Neural cell (in vitro differentiated cells): ENCODE measurements at regions not wholly inside any gene's neighbourhood (a gene's known extent, or its start where the extent isn't known, plus 50 kb on each side); places are given as distances from the start of the nearest gene placed in this dataset.

ENCODE experiments used
- H2AFZ ChIP-seq: fragments of 200-600, 300-800 bp; sonication (generic), shearing (Covaris generic); 2 replicates; pipeline ENCODE4 v1.6.0; 2014; ENCODE audit warnings: low read depth, mild to moderate bottlenecking, antibody characterized with exemption, low read length, moderate library complexity
- H3F3A ChIP-seq: fragments of 200-600 bp; shearing (Covaris generic); 2 replicates; pipeline ENCODE4 v1.6.1; 2016; ENCODE audit warnings: mild to moderate bottlenecking, moderate library complexity, mixed read lengths, antibody characterized with exemption, low read length; ENCODE audit not compliant: insufficient read depth, poor library complexity, severe bottlenecking
- H3K27ac ChIP-seq: fragments of 200-600, 300-800 bp; sonication (generic), shearing (Covaris generic); 2 replicates; pipeline ENCODE4 v1.5.1; 2014; ENCODE audit warnings: mild to moderate bottlenecking, low read length, moderate library complexity
- H3K27me3 ChIP-seq: fragments of 300-800, 200-600 bp; sonication (generic), shearing (Covaris generic); 2 replicates; pipeline ENCODE4 v1.6.0; 2014; ENCODE audit warnings: mild to moderate bottlenecking, low read depth, low read length, moderate library complexity; ENCODE audit not compliant: insufficient read depth
- H3K36me3 ChIP-seq: fragments of 300-800, 200-600 bp; sonication (generic), shearing (Covaris generic); 2 replicates; pipeline ENCODE4 v1.5.1; 2014; ENCODE audit warnings: mild to moderate bottlenecking, antibody characterized with exemption, low read length, moderate library complexity; ENCODE audit not compliant: insufficient read depth
- H3K4me2 ChIP-seq: fragments of 300-800, 200-600 bp; sonication (generic), shearing (Covaris generic); 2 replicates; pipeline ENCODE4 v1.6.0; 2014; ENCODE audit warnings: mild to moderate bottlenecking, low read length
- H3K4me3 ChIP-seq: fragments of 300-800, 200-600 bp; sonication (generic), shearing (Covaris generic); 2 replicates; pipeline ENCODE4 v1.5.1; 2014; ENCODE audit warnings: mild to moderate bottlenecking, low read length, moderate library complexity
- H3K79me2 ChIP-seq: fragments of 200-600 bp; shearing (Covaris generic); replicated peaks from 2 replicates; pipeline ENCODE4 v1.6.0; 2014; ENCODE audit warnings: mild to moderate bottlenecking, low read length, moderate library complexity; ENCODE audit not compliant: insufficient read depth
- H3K9ac ChIP-seq: fragments of 300-800, 200-600 bp; sonication (generic), shearing (Covaris generic); 2 replicates; pipeline ENCODE4 v1.6.1; 2016; ENCODE audit warnings: mild to moderate bottlenecking, low read length, mixed read lengths
- H3K9me2 ChIP-seq: fragments of 200-600 bp; shearing (Covaris generic); 2 replicates; pipeline ENCODE4 v1.6.1; 2016; ENCODE audit warnings: mild to moderate bottlenecking, low read length, mixed read lengths; ENCODE audit not compliant: insufficient read depth
- H3K9me3 ChIP-seq: fragments of 200-600, 300-800 bp; sonication (generic), shearing (Covaris generic); 2 replicates; pipeline ENCODE4 v1.6.1; 2016; ENCODE audit warnings: mild to moderate bottlenecking, mixed run types, low read length, moderate library complexity, mixed read lengths
- H4K20me1 ChIP-seq: fragments of 200-600 bp; shearing (Covaris generic); 2 replicates; pipeline ENCODE4 v1.6.1; 2016; ENCODE audit warnings: mild to moderate bottlenecking, mixed run types; ENCODE audit not compliant: insufficient read depth
- EP300 ChIP-seq: fragments of 450-650 bp; conservative IDR thresholded peaks from 2 replicates; pipeline ENCODE4 v1.6.1; 2014; ENCODE audit warnings: antibody characterized with exemption, mild to moderate bottlenecking, moderate library complexity; ENCODE audit not compliant: poor library complexity, severe bottlenecking
- EZH2 ChIP-seq: fragments of 200-600, 300-800 bp; shearing (Covaris generic), sonication (generic); IDR thresholded peaks from 2 replicates; pipeline ENCODE4 v1.6.1; 2014; ENCODE audit warnings: antibody characterized with exemption, low read length, borderline replicate concordance, mild to moderate bottlenecking; ENCODE audit not compliant: insufficient read depth, poor library complexity, severe bottlenecking
- MXI1 ChIP-seq: fragments of 450-650 bp; conservative IDR thresholded peaks from 2 replicates; pipeline ENCODE4 v1.6.1; 2014; ENCODE audit warnings: antibody characterized with exemption, mild to moderate bottlenecking; ENCODE audit not compliant: poor library complexity, severe bottlenecking
- POLR2AphosphoS5 ChIP-seq: IDR thresholded peaks from 2 replicates; pipeline ENCODE4 v1.6.1; 2012
- RAD21 ChIP-seq: fragments of 450-650 bp; conservative IDR thresholded peaks from 2 replicates; pipeline ENCODE4 v1.6.1; 2014; ENCODE audit warnings: antibody characterized with exemption, mild to moderate bottlenecking, moderate library complexity
- SMC3 ChIP-seq: fragments of 450-650 bp; conservative IDR thresholded peaks from 2 replicates; pipeline ENCODE4 v1.6.1; 2014; ENCODE audit warnings: antibody characterized with exemption, mild to moderate bottlenecking, moderate library complexity; ENCODE audit not compliant: poor library complexity
- TAF1 ChIP-seq: IDR thresholded peaks from 2 replicates; pipeline ENCODE4 v1.6.1; 2012; ENCODE audit warnings: low read depth
- TF ChIP-seq, protein P1 (sequence below): IDR thresholded peaks from 2 replicates; pipeline ENCODE4 v1.6.1; 2012; ENCODE audit warnings: borderline replicate concordance
- TF ChIP-seq, protein P2 (sequence below): fragments of 450-650 bp; IDR thresholded peaks from 2 replicates; pipeline ENCODE4 v1.5.1; 2014; ENCODE audit warnings: antibody characterized with exemption, mild to moderate bottlenecking, moderate library complexity; ENCODE audit not compliant: poor library complexity, severe bottlenecking

DNA sequence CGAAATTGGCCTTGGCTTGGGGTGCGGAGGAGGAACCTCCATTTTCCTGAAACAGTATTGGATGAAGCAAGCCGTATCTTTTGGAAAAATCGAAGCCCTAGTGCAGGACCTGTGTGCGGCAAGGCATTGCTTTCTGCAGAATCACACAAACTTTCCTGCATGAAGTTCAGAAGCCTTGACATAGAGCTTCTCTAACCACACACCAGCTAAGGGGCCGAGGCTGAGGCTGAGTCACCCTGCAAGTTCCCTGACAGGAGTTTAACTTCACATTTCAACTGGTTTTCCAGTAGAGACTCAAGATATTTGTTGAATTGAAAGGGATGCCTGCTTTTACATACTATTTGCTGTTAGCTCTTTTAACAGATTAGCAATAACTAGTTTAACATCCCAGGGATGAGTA is 67.8 kb downstream of the TCF20 start:
- H3K4me2 ChIP-seq: no peak overlapping the region
- no peaks in the 10 kb centered on the region for H3F3A ChIP-seq
- no peak overlapping the region for H3K27ac ChIP-seq
- no peaks in the 10 kb centered on the region for H3K27me3 ChIP-seq
- peaks cover 79% of the 10 kb centered on the region for H3K79me2 ChIP-seq
- peaks cover 7% of the 10 kb centered on the region for H4K20me1 ChIP-seq
- TF ChIP-seq, protein P1, sequence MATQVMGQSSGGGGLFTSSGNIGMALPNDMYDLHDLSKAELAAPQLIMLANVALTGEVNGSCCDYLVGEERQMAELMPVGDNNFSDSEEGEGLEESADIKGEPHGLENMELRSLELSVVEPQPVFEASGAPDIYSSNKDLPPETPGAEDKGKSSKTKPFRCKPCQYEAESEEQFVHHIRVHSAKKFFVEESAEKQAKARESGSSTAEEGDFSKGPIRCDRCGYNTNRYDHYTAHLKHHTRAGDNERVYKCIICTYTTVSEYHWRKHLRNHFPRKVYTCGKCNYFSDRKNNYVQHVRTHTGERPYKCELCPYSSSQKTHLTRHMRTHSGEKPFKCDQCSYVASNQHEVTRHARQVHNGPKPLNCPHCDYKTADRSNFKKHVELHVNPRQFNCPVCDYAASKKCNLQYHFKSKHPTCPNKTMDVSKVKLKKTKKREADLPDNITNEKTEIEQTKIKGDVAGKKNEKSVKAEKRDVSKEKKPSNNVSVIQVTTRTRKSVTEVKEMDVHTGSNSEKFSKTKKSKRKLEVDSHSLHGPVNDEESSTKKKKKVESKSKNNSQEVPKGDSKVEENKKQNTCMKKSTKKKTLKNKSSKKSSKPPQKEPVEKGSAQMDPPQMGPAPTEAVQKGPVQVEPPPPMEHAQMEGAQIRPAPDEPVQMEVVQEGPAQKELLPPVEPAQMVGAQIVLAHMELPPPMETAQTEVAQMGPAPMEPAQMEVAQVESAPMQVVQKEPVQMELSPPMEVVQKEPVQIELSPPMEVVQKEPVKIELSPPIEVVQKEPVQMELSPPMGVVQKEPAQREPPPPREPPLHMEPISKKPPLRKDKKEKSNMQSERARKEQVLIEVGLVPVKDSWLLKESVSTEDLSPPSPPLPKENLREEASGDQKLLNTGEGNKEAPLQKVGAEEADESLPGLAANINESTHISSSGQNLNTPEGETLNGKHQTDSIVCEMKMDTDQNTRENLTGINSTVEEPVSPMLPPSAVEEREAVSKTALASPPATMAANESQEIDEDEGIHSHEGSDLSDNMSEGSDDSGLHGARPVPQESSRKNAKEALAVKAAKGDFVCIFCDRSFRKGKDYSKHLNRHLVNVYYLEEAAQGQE: no peak
- TF ChIP-seq MXI1 (no peak), TAF1 (no peak), RAD21 (no peak), EZH2 (no peak), EP300 (no peak), POLR2AphosphoS5 (no peak), SMC3 (no peak)
- TF ChIP-seq, protein P2, sequence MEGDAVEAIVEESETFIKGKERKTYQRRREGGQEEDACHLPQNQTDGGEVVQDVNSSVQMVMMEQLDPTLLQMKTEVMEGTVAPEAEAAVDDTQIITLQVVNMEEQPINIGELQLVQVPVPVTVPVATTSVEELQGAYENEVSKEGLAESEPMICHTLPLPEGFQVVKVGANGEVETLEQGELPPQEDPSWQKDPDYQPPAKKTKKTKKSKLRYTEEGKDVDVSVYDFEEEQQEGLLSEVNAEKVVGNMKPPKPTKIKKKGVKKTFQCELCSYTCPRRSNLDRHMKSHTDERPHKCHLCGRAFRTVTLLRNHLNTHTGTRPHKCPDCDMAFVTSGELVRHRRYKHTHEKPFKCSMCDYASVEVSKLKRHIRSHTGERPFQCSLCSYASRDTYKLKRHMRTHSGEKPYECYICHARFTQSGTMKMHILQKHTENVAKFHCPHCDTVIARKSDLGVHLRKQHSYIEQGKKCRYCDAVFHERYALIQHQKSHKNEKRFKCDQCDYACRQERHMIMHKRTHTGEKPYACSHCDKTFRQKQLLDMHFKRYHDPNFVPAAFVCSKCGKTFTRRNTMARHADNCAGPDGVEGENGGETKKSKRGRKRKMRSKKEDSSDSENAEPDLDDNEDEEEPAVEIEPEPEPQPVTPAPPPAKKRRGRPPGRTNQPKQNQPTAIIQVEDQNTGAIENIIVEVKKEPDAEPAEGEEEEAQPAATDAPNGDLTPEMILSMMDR: no peak
- H3K4me3 ChIP-seq: no peak overlapping the region
- H3K36me3 ChIP-seq: peaks cover 3% of the 10 kb centered on the region
- H3K9me3 ChIP-seq: no peaks in the 10 kb centered on the region
- H2AFZ ChIP-seq: no peak overlapping the region
- no peaks in the 10 kb centered on the region for H3K9me2 ChIP-seq
- H3K9ac ChIP-seq: no peak overlapping the region

DNA sequence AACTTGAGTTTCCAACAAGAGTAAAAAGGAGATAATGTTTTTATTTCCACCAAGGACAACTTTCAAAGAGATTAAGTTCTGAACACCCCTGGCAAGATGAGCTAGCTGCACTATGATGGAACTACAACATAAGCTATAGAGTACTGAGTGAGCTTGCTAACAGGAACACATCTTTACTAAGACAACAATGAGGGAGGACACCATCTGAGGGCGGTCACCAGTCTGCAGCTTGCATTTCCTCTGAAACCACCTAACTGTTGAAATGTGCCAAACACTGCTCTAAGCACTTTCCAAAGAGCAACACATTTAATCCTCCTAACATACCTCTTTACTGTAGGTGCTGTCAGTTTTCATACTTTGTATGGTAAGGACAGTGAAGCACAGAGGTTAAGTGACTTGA is 68.4 kb downstream of the TCF20 start:
- H3K79me2 ChIP-seq: peaks cover 74% of the 10 kb centered on the region
- no peaks in the 10 kb centered on the region for H3K9me2 ChIP-seq
- H3K4me2 ChIP-seq: no peak overlapping the region
- H3K27ac ChIP-seq: no peak overlapping the region
- no peak overlapping the region for H3K9ac ChIP-seq
- H4K20me1 ChIP-seq: peaks cover 8% of the 10 kb centered on the region
- peaks cover 3% of the 10 kb centered on the region for H3K36me3 ChIP-seq
- no peaks in the 10 kb centered on the region for H3K9me3 ChIP-seq
- no peaks in the 10 kb centered on the region for H3K27me3 ChIP-seq
- no peak overlapping the region for H2AFZ ChIP-seq
- TF ChIP-seq, protein P2: no peak
- no peak for TF ChIP-seq EP300
- TF ChIP-seq MXI1: no peak
- no peak for TF ChIP-seq TAF1
- TF ChIP-seq, protein P1: no peak
- H3K4me3 ChIP-seq: no peak overlapping the region
- no peaks in the 10 kb centered on the region for H3F3A ChIP-seq
